CD4-positive, alpha-beta T cell treated with Interleukin-6 at 100 ng/mL for 8 hours (primary cell): ENCODE measurements at regions not wholly inside any gene's neighbourhood (a gene's known extent, or its start where the extent isn't known, plus 50 kb on each side); places are given as distances from the start of the nearest gene placed in this dataset.

Experiments used
- DNase-seq: peaks from one replicate; pipeline ENCODE4 v3.0.0-alpha.2; 2020; ENCODE audit warnings: mixed read lengths, low spot score

- no peak for DNase-seq
Observed at GRCh38 chr14:22477569-22478194, 111.3 kb downstream of the DAD1 start.

GRCh38 chr14:22476887-22477286 lies 112.1 kb downstream of the DAD1 start:
- no peak for DNase-seq

GRCh38 chr14:22476005-22476751 lies 112.8 kb downstream of the DAD1 start:
- no peak for DNase-seq

GRCh38 chr14:22475381-22475780 lies 113.6 kb downstream of the DAD1 start:
- no peak for DNase-seq

- no peak for DNase-seq
Observed at GRCh38 chr14:22474730-22475351, 114.2 kb downstream of the DAD1 start.

GRCh38 chr14:22472935-22473854 lies 115.8 kb downstream of the DAD1 start:
- no peak for DNase-seq

GRCh38 chr14:22472466-22472865 lies 116.6 kb downstream of the DAD1 start:
- no peak for DNase-seq

- no peak for DNase-seq
Observed at GRCh38 chr14:22471545-22472121, 117.4 kb downstream of the DAD1 start.

GRCh38 chr14:22469538-22470303 lies 119.3 kb downstream of the DAD1 start:
- DNase-seq: no peak

GRCh38 chr14:22468830-22469229 lies 120.2 kb downstream of the DAD1 start:
- DNase-seq: no peak

- no peak for DNase-seq
Observed at GRCh38 chr14:22466491-22466890, 122.5 kb downstream of the DAD1 start.

- no peak for DNase-seq
Observed at GRCh38 chr14:22465201-22465840, 123.7 kb downstream of the DAD1 start.

GRCh38 chr14:22464422-22465142 lies 124.4 kb downstream of the DAD1 start:
- no peak for DNase-seq

GRCh38 chr14:22463763-22464173 lies 125.3 kb downstream of the DAD1 start:
- DNase-seq: no peak

GRCh38 chr14:22462923-22463322 lies 126.1 kb downstream of the DAD1 start:
- DNase-seq: no peak

GRCh38 chr14:22460461-22461195 lies 128.4 kb downstream of the DAD1 start:
- no peak for DNase-seq

- DNase-seq: no peak
Observed at GRCh38 chr14:22458737-22459136, 130.3 kb downstream of the DAD1 start.

GRCh38 chr14:22456998-22457594 lies 131.9 kb downstream of the DAD1 start:
- no peak for DNase-seq

- DNase-seq: no peak
Observed at GRCh38 chr14:22456421-22456820, 132.6 kb downstream of the DAD1 start.
